ENCODE measurements at regions not wholly inside any gene's neighbourhood (a gene's known extent, or its start where the extent isn't known, plus 50 kb on each side); places are given as distances from the start of the nearest gene placed in this dataset.

DNA sequence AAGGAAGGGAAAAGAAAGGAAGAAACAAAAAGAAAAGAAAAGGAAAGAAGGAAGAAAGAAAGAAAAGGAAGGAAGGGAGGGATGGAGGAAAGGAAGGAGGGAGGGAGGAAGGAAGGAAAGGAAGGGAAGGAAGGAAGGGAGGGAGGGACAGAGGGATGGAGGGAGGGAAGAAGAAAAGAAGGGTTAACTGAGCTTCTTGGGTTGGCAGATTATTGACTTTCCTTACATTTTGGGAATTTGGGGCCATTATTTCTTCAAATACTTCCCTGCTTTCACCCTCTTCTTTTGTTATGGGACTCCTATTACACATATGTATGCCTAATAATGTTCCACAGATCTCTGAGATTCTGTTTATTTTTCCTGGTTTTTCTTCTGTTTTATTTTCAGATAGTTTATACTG, 285.6 kb downstream of the KCNJ2 start:
- TF ChIP-seq, protein P1, sequence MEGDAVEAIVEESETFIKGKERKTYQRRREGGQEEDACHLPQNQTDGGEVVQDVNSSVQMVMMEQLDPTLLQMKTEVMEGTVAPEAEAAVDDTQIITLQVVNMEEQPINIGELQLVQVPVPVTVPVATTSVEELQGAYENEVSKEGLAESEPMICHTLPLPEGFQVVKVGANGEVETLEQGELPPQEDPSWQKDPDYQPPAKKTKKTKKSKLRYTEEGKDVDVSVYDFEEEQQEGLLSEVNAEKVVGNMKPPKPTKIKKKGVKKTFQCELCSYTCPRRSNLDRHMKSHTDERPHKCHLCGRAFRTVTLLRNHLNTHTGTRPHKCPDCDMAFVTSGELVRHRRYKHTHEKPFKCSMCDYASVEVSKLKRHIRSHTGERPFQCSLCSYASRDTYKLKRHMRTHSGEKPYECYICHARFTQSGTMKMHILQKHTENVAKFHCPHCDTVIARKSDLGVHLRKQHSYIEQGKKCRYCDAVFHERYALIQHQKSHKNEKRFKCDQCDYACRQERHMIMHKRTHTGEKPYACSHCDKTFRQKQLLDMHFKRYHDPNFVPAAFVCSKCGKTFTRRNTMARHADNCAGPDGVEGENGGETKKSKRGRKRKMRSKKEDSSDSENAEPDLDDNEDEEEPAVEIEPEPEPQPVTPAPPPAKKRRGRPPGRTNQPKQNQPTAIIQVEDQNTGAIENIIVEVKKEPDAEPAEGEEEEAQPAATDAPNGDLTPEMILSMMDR (IDR thresholded peaks at IDR 0.05; ENCODE audit: insufficient read depth, low read length, poor library complexity, severe bottlenecking): no peak
- TF ChIP-seq EZH2phosphoT487 (conservative IDR thresholded peaks at IDR 0.05; ENCODE audit: low read length): no peak
